ENCODE measurements at regions not wholly inside any gene's neighbourhood (a gene's known extent, or its start where the extent isn't known, plus 50 kb on each side); places are given as distances from the start of the nearest gene placed in this dataset.

GRCh38 chr4:19728773-19729172, 522.9 kb upstream of the SLIT2 start:
- no peaks in the 10 kb centered on the region for H3K4me1 ChIP-seq
- H3K36me3 ChIP-seq: no peaks in the 10 kb centered on the region
- intact Hi-C loops (cut with DNase I; ENCODE audit: low total_unique reads): no loop called here
- no peak for TF ChIP-seq CTCF (IDR thresholded peaks at IDR 0.05)
- TF ChIP-seq POLR2A (IDR thresholded peaks at IDR 0.05): no peak
- TF ChIP-seq EP300 (IDR thresholded peaks at IDR 0.05): no peak
- no peak for TF ChIP-seq POLR2AphosphoS5 (IDR thresholded peaks at IDR 0.05)
- no peak for DNase-seq
- whole genome bisulfite sequencing, 5 donors: 58 to 69% (median 64%) methylated on average over 1 of the region's 1 CpG
- H3K27ac ChIP-seq: no peak overlapping the region
- no peaks in the 10 kb centered on the region for H3K27me3 ChIP-seq
- H3K9me3 ChIP-seq: peaks cover 0 to 6% (median 0%) of the 10 kb centered on the region in 4 donors
- no peak overlapping the region for H3K4me3 ChIP-seq

- 85 to 92% (median 88%) methylated on average over 8 of the region's 8 CpGs for WGBS, 5 donors
- TF ChIP-seq POLR2A (IDR thresholded peaks at IDR 0.05): no peak
- TF ChIP-seq POLR2AphosphoS5 (IDR thresholded peaks at IDR 0.05): no peak
- TF ChIP-seq CTCF (IDR thresholded peaks at IDR 0.05): no peak
- TF ChIP-seq EP300 (IDR thresholded peaks at IDR 0.05): no peak
- H3K36me3 ChIP-seq: no peaks in the 10 kb centered on the region
- intact Hi-C loops (cut with DNase I; ENCODE audit: low total_unique reads): no loop called here
- H3K27me3 ChIP-seq: no peaks in the 10 kb centered on the region
- peaks cover 0 to 6% (median 0%) of the 10 kb centered on the region in 4 donors for H3K9me3 ChIP-seq
- no peaks in the 10 kb centered on the region for H3K4me1 ChIP-seq
- no peak overlapping the region for H3K27ac ChIP-seq
- no peak overlapping the region for H3K4me3 ChIP-seq
- DNase-seq: no peak
Measured at GRCh38 chr4:19727141-19727540, 524.6 kb upstream of the SLIT2 start.

- WGBS, 5 donors: 84 to 93% (median 86%) methylated on average over 3 of the region's 3 CpGs
- TF ChIP-seq POLR2A (IDR thresholded peaks at IDR 0.05) (no peak), EP300 (IDR thresholded peaks at IDR 0.05) (no peak), CTCF (IDR thresholded peaks at IDR 0.05) (no peak), POLR2AphosphoS5 (IDR thresholded peaks at IDR 0.05) (no peak)
- H3K9me3 ChIP-seq: no peaks in the 10 kb centered on the region
- no peak for DNase-seq
- H3K4me1 ChIP-seq: no peaks in the 10 kb centered on the region
- no peak overlapping the region for H3K27ac ChIP-seq
- no peaks in the 10 kb centered on the region for H3K27me3 ChIP-seq
- no peaks in the 10 kb centered on the region for H3K36me3 ChIP-seq
- intact Hi-C loops (cut with DNase I; ENCODE audit: low total_unique reads): no loop called here
- no peak overlapping the region for H3K4me3 ChIP-seq
Measured at GRCh38 chr4:19725130-19725529, 526.6 kb upstream of the SLIT2 start.

- H3K4me3 ChIP-seq: no peak overlapping the region
- DNase-seq: no peak
- no peak overlapping the region for H3K27ac ChIP-seq
- H3K4me1 ChIP-seq: no peaks in the 10 kb centered on the region
- intact Hi-C loops (cut with DNase I; ENCODE audit: low total_unique reads): no loop called here
- no peak for TF ChIP-seq POLR2AphosphoS5 (IDR thresholded peaks at IDR 0.05)
- no peak for TF ChIP-seq CTCF (IDR thresholded peaks at IDR 0.05)
- TF ChIP-seq POLR2A (IDR thresholded peaks at IDR 0.05): no peak
- TF ChIP-seq EP300 (IDR thresholded peaks at IDR 0.05): no peak
- H3K27me3 ChIP-seq: no peaks in the 10 kb centered on the region
- no peaks in the 10 kb centered on the region for H3K36me3 ChIP-seq
- WGBS, 5 donors: 35 to 63% (median 58%) methylated on average over 1 of the region's 1 CpG
- no peaks in the 10 kb centered on the region for H3K9me3 ChIP-seq
Measured at GRCh38 chr4:19722404-19722803, 529.3 kb upstream of the SLIT2 start.
